ENCODE measurements at regions not wholly inside any gene's neighbourhood (a gene's known extent, or its start where the extent isn't known, plus 50 kb on each side); places are given as distances from the start of the nearest gene placed in this dataset.
"Not testable (repeated sequence)": the region's sequence is repeated elsewhere in the genome, so short reads cannot be mapped to it uniquely, and the experiment has no call there.

- no peak for DNase-seq (ENCODE audit: low read depth in 2 of 3, low spot score in 2 of 3)
Observed at GRCh38 chrX:14352511-14352910, 176.8 kb upstream of the GLRA2 start.

GRCh38 chrX:14351611-14352303, 177.6 kb upstream of the GLRA2 start:
- no peak for DNase-seq (ENCODE audit: low read depth in 2 of 3, low spot score in 2 of 3)

DNA sequence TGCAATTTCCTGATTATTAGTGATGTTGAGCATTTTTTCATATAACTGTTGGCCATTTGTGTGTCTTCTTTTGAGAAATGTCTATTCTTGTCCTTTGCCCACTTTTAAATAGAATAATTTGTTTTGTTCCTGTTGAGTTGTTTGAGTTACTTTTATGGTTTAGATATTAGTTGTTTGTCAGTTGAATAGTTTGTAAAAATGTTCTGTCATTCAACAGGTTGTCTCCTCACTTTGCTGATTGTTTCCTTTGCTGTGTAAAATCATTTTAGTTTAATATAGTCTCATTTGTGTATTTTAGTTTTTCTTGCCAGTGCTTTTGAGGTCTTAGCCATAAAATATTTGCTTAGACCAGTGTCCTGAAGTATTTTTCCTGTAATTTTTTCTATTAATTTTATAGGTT, 181.8 kb upstream of the GLRA2 start:
- DNase-seq (ENCODE audit: low read depth in 2 of 3, low spot score in 2 of 3): no peak

- DNase-seq (ENCODE audit: low read depth in 2 of 3, low spot score in 2 of 3): no peak
Observed at GRCh38 chrX:14344172-14344940, 185.0 kb upstream of the GLRA2 start.

DNA sequence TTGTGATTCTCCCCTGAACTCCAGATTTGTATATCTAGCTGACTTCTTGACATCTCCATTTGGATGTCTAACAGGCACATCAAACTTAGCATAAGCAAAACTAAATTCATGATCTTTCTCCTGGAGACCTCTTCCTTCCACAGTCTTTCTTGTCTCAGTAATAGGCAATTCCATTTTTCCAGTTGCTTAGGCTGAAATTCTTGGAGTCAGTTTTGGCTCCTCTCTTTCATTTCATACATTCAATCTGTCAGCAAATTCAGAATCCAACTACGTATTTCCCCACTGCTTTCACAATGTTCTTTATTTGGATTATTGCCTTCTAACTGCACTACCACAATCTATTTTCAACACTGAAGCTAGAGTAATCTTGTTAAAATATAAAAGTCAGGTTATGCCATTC, 219.9 kb upstream of the GLRA2 start:
- DNase-seq (ENCODE audit: low read depth in 2 of 3, low spot score in 2 of 3): no peak

DNA sequence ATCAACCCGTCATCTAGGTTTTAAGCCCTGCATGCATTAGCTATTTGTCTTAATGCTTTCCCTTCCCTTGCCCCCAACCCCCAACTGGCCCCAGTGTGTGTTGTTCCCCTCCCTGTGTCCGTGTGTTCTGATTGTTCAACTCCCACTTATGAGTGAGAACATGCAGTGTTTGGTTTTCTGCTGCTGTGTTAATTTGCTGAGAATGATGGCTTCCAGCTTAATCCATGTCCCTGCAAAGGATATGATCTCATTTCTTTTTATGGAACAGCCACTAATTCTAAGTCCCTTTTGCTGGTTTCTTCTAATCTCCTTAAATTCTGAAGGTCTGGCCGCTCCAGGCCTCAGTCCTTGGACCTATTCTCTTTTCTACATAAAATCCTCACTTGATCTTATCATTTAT, 220.4 kb upstream of the GLRA2 start:
- not testable (repeated sequence) for DNase-seq (ENCODE audit: low read depth in 2 of 3, low spot score in 2 of 3)

DNA sequence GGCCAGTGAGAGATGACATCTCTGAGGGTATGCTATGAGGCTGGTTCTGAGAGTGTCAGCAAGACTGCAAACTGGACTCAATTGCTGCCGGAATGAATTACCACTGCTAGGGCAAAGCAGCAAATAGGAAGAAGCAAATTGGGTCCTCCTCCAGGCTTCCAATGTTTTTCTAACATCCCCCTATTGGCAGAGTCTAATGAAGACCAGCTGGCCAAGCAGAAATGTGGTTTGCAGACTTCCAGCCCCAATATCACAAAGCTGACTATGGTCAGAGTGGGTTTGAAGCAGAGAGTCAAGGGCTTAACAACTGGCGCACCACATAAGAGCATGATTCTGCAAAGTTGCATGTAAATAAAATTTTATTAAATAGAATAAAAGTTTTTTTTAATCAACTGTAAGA, 225.4 kb upstream of the GLRA2 start:
- no peak for DNase-seq (ENCODE audit: low read depth in 2 of 3, low spot score in 2 of 3)

DNA sequence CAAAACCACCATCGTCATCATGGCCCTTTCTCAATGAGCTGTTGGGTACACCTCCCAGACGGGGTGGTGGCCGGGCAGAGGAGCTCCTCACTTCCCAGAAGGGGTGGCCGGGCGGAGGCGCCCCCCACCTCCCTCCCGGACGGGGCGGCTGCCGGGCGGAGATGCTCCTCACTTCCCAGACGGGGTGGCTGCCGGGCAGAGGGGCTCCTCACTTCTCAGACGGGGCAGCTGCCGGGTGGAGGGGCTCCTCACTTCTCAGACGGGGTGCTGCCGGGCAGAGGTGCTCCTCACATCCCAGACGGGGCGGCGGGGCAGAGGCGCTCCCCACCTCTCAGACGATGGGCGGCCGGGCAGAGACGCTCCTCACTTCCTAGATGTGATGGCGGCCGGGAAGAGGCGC, 226.8 kb upstream of the GLRA2 start:
- DNase-seq (ENCODE audit: low read depth in 2 of 3, low spot score in 2 of 3): not testable (repeated sequence)

DNA sequence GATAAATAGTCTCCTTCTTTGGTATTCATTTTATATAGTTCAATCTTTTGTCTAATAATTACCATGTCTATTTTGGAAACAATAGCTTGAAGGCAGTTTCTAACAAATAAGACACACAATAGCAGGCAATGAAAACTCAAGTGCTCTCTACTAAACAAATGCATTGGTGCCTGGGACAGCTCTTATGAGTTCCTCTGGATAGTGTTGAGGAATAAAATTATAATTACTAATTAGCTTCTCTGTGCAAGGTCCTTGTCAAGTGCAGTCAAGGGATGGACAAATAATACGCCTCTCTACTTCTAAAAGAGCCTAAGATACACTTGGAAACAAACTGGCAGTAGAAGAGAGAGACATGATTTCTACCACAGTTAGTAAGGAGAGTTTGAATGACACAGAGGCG, 229.0 kb upstream of the GLRA2 start:
- DNase-seq (ENCODE audit: low read depth in 2 of 3, low spot score in 2 of 3): no peak

GRCh38 chrX:14295426-14295825, 233.9 kb upstream of the GLRA2 start:
- DNase-seq (ENCODE audit: low read depth in 2 of 3, low spot score in 2 of 3): no peak

DNA sequence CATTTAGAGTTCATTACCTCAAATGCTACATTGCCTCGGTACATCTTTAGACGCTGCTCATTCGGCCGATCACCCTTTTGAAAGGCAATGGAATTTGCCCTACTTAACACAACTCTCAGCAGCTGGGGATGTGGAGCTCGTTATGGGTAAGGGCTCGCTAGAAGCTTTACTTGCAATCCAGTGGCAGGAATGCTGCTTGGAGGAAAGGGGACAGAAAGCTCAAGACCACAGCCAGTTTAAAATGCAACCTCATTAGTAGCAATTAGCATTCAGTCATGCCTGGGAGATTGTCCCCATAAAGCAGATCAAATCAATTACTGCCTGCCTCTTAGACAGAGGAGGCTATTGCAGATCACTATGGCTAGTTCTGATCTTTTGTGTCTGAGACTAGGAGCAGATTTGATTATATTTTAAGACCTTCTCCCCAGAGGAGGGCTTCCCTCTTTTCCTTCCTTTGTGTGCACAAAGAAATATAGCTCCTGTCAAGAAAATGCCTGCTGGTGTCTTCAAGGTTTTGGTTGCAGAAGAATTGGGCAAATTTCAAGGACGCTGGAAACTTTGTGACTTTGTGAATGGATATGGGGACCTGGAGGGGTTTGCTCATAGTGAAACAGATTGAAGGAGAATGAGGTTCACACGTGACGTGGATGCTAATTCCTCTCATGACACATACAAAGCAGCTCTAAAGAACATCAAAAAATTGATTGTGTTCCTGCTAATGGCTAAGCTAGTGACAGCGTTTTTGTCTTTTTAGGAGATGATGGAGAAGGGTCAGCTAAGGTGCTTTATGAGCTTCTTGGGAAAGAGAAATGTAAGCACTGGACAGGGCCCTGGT, 237.5 kb upstream of the GLRA2 start:
- DNase-seq (ENCODE audit: low read depth in 2 of 3, low spot score in 2 of 3): no peak

DNA sequence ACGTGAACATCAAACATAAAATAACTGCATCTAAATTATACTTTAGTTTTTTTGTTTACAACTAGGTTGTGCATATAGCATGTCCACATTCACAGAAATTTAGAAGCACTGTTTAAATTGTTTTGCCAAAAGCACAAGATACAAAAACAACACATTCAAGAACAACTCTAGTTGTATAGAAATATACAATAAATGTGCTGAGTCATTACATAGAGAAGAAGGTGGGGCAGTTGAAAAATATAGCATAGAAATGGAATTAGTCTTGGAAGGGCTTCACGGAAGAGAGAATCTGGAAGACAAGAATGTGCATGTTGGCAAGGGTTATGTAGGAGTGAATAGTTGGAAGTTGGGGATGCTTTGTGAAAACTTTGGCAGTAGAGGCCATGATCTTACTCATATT, 239.0 kb upstream of the GLRA2 start:
- no peak for DNase-seq (ENCODE audit: low read depth in 2 of 3, low spot score in 2 of 3)

DNA sequence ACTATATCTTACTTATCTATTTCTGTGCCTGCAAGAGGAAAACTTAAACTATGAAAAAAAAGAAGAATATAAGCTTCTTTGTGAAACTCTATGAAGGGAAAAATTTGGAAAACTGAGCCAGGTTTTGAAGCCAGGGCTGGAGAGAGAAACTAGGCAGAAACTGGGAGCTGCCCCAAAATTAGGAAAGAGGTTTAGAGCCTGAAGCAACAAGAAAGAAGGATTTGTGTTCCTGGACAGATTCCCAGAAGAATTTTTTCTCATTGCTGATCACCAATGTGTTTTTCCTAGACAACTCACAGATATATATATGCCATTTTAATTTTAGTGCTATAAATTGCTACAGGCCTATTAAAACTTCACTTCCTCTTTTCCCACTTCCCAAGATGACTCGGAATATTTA, 245.0 kb upstream of the GEMIN8 start:
- DNase-seq (ENCODE audit: low read depth in 2 of 3, low spot score in 2 of 3): no peak

- no peak for DNase-seq (ENCODE audit: low read depth in 2 of 3, low spot score in 2 of 3)
Observed at GRCh38 chrX:14267216-14267615, 237.5 kb upstream of the GEMIN8 start.

DNA sequence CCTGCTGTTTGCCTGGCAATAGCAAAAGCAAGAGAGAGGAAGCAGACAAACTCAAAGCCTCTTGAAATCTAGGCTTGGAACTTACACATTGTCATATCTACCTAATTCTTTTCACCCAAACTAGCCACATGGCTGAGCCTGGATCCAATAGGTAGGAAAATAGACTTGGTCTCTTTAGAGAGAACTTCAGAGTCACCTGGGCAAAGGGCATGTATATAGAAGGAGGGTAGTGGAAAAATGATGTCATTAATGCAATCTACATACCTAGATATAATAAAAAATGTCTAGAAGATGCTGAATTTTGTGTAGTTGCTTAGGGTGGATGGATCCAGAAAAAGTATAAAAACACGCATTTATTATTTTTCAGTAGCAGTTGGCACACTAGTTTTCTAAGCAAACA, 237.0 kb upstream of the GEMIN8 start:
- DNase-seq (ENCODE audit: low read depth in 2 of 3, low spot score in 2 of 3): no peak

DNA sequence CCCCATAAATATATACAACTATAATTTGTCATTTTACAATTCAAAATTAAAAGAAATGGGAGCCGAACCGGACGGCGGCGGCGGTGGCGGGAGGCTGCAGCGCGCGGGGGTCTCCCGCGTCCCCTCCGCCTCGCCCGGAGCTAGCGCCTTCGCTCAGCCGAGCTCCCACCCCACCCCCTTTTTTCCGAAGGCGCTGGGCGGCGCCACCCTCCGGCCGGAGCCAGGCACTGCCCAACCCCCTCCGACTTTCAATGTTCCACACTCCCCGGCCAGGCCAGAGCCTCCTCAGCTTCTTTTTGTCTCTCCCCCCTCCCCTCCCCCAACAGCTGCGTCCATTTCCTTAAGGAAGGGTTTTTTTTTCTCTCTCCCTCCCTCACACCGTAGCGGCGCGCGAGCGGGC, 214.1 kb upstream of the GEMIN8 start:
- no peak for DNase-seq (ENCODE audit: low read depth in 2 of 3, low spot score in 2 of 3)

- DNase-seq (ENCODE audit: low read depth in 2 of 3, low spot score in 2 of 3): no peak
Observed at GRCh38 chrX:14235004-14235403, 205.3 kb upstream of the GEMIN8 start.

GRCh38 chrX:14232688-14233087, 203.0 kb upstream of the GEMIN8 start:
- DNase-seq (ENCODE audit: low read depth in 2 of 3, low spot score in 2 of 3): no peak

GRCh38 chrX:14228611-14229010, 198.9 kb upstream of the GEMIN8 start:
- no peak for DNase-seq (ENCODE audit: low read depth in 2 of 3, low spot score in 2 of 3)

- no peak for DNase-seq (ENCODE audit: low read depth in 2 of 3, low spot score in 2 of 3)
Observed at GRCh38 chrX:14220386-14220944, 190.8 kb upstream of the GEMIN8 start.

GRCh38 chrX:14209034-14209433, 179.3 kb upstream of the GEMIN8 start:
- DNase-seq (ENCODE audit: low read depth in 2 of 3, low spot score in 2 of 3): no peak

All from hematopoietic multipotent progenitor cell (in vitro differentiated cells).